ENCODE measurements at regions not wholly inside any gene's neighbourhood (a gene's known extent, or its start where the extent isn't known, plus 50 kb on each side); places are given as distances from the start of the nearest gene placed in this dataset.

GRCh38 chr18:60746919-60747318 is 374.3 kb upstream of the MC4R start:
- TF ChIP-seq CTCF (IDR thresholded peaks at IDR 0.05) (no peak), ZFX (IDR thresholded peaks at IDR 0.05; ENCODE audit: borderline replicate concordance) (no peak)
